ENCODE measurements at regions not wholly inside any gene's neighbourhood (a gene's known extent, or its start where the extent isn't known, plus 50 kb on each side); places are given as distances from the start of the nearest gene placed in this dataset.

DNA sequence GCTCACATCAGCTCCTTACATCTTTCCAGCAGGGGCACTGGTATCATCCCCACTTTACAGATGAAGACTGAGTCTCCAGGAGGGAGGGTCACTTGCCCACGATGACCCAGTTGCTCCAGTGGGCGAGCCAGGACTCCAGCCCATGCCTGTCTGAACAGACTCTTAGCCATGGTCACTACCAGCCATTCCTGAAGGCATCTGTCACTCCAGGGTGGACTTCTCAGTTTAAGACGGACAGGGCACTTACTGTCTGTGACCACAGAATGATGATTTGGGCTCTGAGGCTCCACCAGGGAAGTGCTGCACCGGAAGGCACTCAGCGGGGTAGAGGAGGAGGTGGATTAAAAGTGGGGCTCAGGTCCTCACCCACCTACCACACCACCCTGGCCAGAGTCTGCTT, 104.0 kb upstream of the SLC6A6 start:
- TF ChIP-seq, protein P1, sequence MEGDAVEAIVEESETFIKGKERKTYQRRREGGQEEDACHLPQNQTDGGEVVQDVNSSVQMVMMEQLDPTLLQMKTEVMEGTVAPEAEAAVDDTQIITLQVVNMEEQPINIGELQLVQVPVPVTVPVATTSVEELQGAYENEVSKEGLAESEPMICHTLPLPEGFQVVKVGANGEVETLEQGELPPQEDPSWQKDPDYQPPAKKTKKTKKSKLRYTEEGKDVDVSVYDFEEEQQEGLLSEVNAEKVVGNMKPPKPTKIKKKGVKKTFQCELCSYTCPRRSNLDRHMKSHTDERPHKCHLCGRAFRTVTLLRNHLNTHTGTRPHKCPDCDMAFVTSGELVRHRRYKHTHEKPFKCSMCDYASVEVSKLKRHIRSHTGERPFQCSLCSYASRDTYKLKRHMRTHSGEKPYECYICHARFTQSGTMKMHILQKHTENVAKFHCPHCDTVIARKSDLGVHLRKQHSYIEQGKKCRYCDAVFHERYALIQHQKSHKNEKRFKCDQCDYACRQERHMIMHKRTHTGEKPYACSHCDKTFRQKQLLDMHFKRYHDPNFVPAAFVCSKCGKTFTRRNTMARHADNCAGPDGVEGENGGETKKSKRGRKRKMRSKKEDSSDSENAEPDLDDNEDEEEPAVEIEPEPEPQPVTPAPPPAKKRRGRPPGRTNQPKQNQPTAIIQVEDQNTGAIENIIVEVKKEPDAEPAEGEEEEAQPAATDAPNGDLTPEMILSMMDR (IDR thresholded peaks at IDR 0.05; ENCODE audit: unreplicated experiment): no peak
- H3K27ac Mint-ChIP-seq: no peak overlapping the region
- H3K36me3 Mint-ChIP-seq (ENCODE audit: insufficient read depth): no peaks in the 10 kb centered on the region
- no peak for DNase-seq (ENCODE audit: low spot score, unreplicated experiment)
- H3K27me3 Mint-ChIP-seq: peaks cover 15% of the 10 kb centered on the region
- no peak overlapping the region for H3K4me3 Mint-ChIP-seq (ENCODE audit: low read depth)
- H3K9me3 Mint-ChIP-seq (ENCODE audit: low read depth): peaks cover 3% of the 10 kb centered on the region
- peaks cover 8% of the 10 kb centered on the region for H3K4me1 Mint-ChIP-seq (ENCODE audit: low read depth)

DNA sequence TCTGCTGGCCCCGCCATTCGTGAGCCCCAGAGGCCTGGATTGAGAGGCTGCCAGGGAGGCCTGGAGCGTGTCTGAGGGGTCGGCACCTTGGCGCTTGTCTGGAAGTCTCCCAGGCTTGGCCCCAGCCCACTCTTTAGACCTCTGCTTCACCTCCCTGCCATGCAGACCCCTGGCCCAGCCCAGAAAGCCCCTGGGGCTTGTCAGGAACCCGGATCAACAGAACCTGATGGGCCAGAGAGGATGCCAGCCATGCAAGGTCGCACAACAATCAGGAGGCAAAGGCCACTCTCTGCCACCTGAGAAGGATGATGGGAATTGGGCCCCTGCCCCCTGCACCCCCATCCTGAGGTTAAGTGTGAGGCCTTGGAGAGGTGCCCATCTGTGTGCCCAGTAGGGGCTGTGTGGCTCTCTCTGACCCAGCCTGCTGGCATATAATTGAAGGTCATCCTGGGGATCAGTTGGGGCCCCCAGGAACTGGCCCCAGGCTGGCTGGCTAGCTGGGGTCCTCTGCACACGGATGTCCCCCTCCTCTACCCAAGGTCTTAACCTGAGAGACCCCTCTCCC, 103.3 kb upstream of the SLC6A6 start:
- Mint-ChIP-seq H3K9me3 (ENCODE audit: low read depth) (peaks cover 3% of the 10 kb centered on the region), H3K4me1 (ENCODE audit: low read depth) (peaks cover 8% of the 10 kb centered on the region), H3K27ac (no peak overlapping the region), H3K36me3 (ENCODE audit: insufficient read depth) (no peaks in the 10 kb centered on the region), H3K4me3 (ENCODE audit: low read depth) (no peak overlapping the region), H3K27me3 (peaks cover 21% of the 10 kb centered on the region)
- DNase-seq (ENCODE audit: low spot score, unreplicated experiment): no peak
- TF ChIP-seq, protein P1 (IDR thresholded peaks at IDR 0.05; ENCODE audit: unreplicated experiment): no peak

DNA sequence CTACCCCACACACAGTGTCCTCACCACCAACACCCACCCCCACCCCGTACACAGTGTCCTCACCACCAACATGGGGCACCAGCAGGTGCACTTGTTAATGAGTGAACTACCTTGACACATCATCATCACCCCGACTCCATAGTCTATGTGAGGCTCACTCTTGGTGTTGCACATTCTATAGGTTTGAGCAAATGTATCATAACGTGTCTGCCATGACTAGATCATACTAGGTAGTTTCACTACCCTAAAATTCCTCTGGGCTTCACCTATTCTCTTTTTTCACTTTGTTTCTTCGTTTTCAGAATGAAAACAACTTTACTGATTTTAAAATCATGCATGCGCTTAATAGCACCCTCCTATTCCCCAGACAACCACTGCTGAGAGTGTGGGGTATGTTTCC, 102.6 kb upstream of the SLC6A6 start:
- Mint-ChIP-seq H3K4me1 (ENCODE audit: low read depth) (peaks cover 8% of the 10 kb centered on the region), H3K9me3 (ENCODE audit: low read depth) (no peaks in the 10 kb centered on the region), H3K27me3 (peaks cover 25% of the 10 kb centered on the region), H3K4me3 (ENCODE audit: low read depth) (no peak overlapping the region), H3K36me3 (ENCODE audit: insufficient read depth) (no peaks in the 10 kb centered on the region), H3K27ac (no peak overlapping the region)
- TF ChIP-seq, protein P1 (IDR thresholded peaks at IDR 0.05; ENCODE audit: unreplicated experiment): no peak
- no peak for DNase-seq (ENCODE audit: low spot score, unreplicated experiment)

DNA sequence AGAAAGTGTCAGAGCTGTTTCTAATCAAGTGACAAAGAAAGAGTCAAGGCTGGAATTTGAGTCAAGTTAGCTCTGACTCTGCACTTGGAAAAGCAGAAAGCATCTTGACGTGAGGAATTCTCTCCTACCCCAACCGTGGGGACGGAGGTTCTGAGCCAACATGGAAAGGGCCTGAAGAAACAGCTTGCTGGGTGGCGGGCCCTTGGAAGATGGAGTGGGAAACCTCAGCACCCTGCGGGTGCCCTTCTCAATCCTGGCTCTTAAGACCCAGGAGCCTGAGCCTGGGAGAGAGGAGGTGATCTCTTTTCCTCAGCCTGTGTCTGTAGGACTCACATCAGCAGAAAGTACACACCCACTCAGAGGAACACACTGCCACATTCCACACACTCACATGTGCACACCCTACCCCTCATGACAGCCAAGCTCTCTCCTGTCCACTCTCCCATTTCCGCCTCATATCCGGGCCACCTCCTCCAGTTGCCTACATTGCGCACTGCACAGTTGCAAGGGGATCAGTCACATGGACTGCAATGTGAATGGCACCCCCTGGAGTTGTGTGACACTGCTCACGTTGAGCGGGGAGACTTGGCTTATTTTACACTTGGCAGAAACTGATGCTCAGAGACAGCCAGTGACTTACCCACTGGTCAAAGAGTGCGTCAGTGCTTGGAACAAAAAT, 101.5 kb upstream of the SLC6A6 start:
- Mint-ChIP-seq H3K27me3 (peaks cover 30% of the 10 kb centered on the region), H3K4me1 (ENCODE audit: low read depth) (peaks cover 5% of the 10 kb centered on the region), H3K9me3 (ENCODE audit: low read depth) (no peaks in the 10 kb centered on the region), H3K27ac (peak overlapping the region; percentile 33), H3K4me3 (ENCODE audit: low read depth) (no peak overlapping the region), H3K36me3 (ENCODE audit: insufficient read depth) (no peaks in the 10 kb centered on the region)
- no peak for DNase-seq (ENCODE audit: low spot score, unreplicated experiment)
- TF ChIP-seq, protein P1 (IDR thresholded peaks at IDR 0.05; ENCODE audit: unreplicated experiment): no peak

DNA sequence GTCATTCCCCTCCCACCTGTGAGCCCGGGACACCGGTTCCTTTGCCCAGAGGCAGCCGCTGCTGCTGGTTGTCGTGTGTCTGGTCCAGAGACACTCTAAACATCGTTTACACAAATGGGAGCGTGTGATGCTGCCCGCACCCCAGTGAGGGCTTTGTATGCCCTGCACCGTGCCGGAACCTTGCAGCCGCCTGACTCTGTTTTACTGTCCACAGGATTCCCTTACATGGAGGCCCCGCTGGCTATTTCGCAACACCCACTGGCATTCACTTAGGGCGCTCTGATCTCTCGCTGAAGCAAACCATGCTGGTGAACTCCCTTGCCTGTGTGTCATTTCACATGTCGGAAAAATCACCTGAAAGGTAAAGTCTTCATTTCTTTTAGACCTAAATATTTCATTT, 100.8 kb upstream of the SLC6A6 start:
- Mint-ChIP-seq H3K9me3 (ENCODE audit: low read depth) (no peaks in the 10 kb centered on the region), H3K36me3 (ENCODE audit: insufficient read depth) (no peaks in the 10 kb centered on the region), H3K4me1 (ENCODE audit: low read depth) (peaks cover under 1% of the 10 kb centered on the region), H3K27ac (no peak overlapping the region), H3K27me3 (peaks cover 35% of the 10 kb centered on the region), H3K4me3 (ENCODE audit: low read depth) (no peak overlapping the region)
- TF ChIP-seq, protein P1 (IDR thresholded peaks at IDR 0.05; ENCODE audit: unreplicated experiment): no peak
- DNase-seq (ENCODE audit: low spot score, unreplicated experiment): no peak

Measured in progenitor cell of endocrine pancreas (in vitro differentiated cells).